ENCODE measurements at regions not wholly inside any gene's neighbourhood (a gene's known extent, or its start where the extent isn't known, plus 50 kb on each side); places are given as distances from the start of the nearest gene placed in this dataset.

DNA sequence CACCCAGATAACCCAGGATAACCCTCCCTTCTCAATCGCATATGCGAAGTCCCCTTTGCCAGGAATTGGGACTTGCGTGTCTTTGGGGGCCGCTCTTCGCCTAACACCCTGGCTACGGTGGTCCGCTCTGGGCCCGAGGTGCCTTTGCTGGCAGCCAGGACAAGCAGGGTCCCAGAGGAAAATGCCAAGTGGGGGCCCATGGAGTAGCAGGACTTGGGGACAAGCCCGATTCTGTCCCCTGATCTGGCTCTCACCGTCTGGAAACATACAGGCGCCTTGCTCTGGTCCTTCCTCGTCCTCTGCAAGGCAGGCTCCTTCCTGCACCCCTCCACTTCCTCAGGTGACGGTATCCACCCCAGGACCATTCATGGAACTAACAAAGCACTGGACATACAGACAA lies 78.1 kb upstream of the UNC5A start:
- no peaks in the 10 kb centered on the region for H3K9me3 ChIP-seq (ENCODE audit: low read depth)
- peaks cover 50% of the 10 kb centered on the region for H3K27me3 ChIP-seq (replicated peaks; ENCODE audit: insufficient read depth)
- no peak overlapping the region for H2AFZ ChIP-seq
- in situ Hi-C loops (cut with MboI): no loop called here
- no peaks in the 10 kb centered on the region for H3K9me2 ChIP-seq (ENCODE audit: insufficient read depth)
- no peaks in the 10 kb centered on the region for H4K20me1 ChIP-seq (ENCODE audit: insufficient read depth)
- no peak overlapping the region for H3K4me2 ChIP-seq (ENCODE audit: unreplicated experiment)
- H3K36me3 ChIP-seq (ENCODE audit: low read depth): no peaks in the 10 kb centered on the region
- WGBS, 2 experiments (ENCODE audit: low coverage in 1 of 2, low lambda C conversion rate in 2 of 2, missing lambda C conversion rate in 2 of 2): 79% methylated on average over 13 of the region's 13 CpGs
- H3K4me3 ChIP-seq: no peak overlapping the region
- TF ChIP-seq EZH2 (IDR thresholded peaks at IDR 0.05; ENCODE audit: insufficient read depth, poor library complexity, severe bottlenecking) (no peak), EZH2phosphoT487 (IDR thresholded peaks at IDR 0.05; ENCODE audit: insufficient read depth, low read depth) (no peak)
- no peaks in the 10 kb centered on the region for H3K4me1 ChIP-seq (ENCODE audit: insufficient read depth)
- no peaks in the 10 kb centered on the region for H3K79me2 ChIP-seq (ENCODE audit: insufficient read depth)
- DNase-seq: no peak
- no peak overlapping the region for H3K9ac ChIP-seq
- no peak overlapping the region for H3K27ac ChIP-seq
- no peaks in the 10 kb centered on the region for H3F3A ChIP-seq (ENCODE audit: insufficient read depth)

DNA sequence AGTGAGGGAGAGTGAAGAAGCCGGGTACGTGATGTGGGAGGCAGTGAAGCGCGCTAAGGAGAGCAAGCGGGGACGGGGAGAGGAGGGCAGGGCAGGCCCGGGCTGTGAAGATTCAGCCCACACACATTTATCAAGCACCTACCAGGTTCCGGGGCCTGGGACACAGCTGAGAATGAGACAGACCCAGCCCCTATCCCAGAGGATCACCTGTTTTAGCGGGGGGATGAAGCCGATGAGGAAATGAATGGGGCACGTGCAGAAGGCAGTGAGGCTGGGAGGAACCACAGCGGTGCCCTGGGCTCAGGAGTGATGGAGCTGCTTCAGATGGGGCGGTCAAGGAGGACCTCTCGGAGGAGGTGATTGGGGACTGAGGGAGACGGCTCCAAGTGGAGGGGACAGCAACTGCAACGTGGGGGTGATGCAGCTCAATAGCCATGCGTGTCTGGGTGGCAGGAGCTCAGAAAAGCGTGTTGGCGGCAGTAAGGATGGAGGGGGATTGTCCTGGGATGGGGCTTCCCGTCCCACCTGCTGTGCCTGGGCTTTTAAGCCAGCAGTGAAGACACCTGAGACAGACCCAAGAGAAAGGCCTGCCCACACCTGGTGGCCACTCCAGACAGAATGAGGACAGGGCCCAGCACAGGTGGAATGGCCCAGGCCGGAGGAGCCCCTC lies 77.5 kb upstream of the UNC5A start:
- TF ChIP-seq EZH2 (IDR thresholded peaks at IDR 0.05; ENCODE audit: insufficient read depth, poor library complexity, severe bottlenecking) (no peak), EZH2phosphoT487 (IDR thresholded peaks at IDR 0.05; ENCODE audit: insufficient read depth, low read depth) (no peak)
- Histone ChIP-seq H3K9me2 (ENCODE audit: insufficient read depth) (no peaks in the 10 kb centered on the region), H3K27me3 (replicated peaks; ENCODE audit: insufficient read depth) (peaks cover 45% of the 10 kb centered on the region), H3K79me2 (ENCODE audit: insufficient read depth) (no peaks in the 10 kb centered on the region), H3F3A (ENCODE audit: insufficient read depth) (no peaks in the 10 kb centered on the region), H4K20me1 (ENCODE audit: insufficient read depth) (no peaks in the 10 kb centered on the region), H3K4me3 (no peak overlapping the region), H3K9me3 (ENCODE audit: low read depth) (no peaks in the 10 kb centered on the region), H3K36me3 (ENCODE audit: low read depth) (no peaks in the 10 kb centered on the region), H2AFZ (no peak overlapping the region), H3K4me2 (ENCODE audit: unreplicated experiment) (no peak overlapping the region), H3K9ac (no peak overlapping the region), H3K27ac (no peak overlapping the region), H3K4me1 (ENCODE audit: insufficient read depth) (no peaks in the 10 kb centered on the region)
- WGBS, 2 experiments (ENCODE audit: low coverage in 1 of 2, low lambda C conversion rate in 2 of 2, missing lambda C conversion rate in 2 of 2): 78 to 80% methylated on average over 19 to 21 of the region's 21 CpGs
- in situ Hi-C loops (cut with MboI): no loop called here
- no peak for DNase-seq

DNA sequence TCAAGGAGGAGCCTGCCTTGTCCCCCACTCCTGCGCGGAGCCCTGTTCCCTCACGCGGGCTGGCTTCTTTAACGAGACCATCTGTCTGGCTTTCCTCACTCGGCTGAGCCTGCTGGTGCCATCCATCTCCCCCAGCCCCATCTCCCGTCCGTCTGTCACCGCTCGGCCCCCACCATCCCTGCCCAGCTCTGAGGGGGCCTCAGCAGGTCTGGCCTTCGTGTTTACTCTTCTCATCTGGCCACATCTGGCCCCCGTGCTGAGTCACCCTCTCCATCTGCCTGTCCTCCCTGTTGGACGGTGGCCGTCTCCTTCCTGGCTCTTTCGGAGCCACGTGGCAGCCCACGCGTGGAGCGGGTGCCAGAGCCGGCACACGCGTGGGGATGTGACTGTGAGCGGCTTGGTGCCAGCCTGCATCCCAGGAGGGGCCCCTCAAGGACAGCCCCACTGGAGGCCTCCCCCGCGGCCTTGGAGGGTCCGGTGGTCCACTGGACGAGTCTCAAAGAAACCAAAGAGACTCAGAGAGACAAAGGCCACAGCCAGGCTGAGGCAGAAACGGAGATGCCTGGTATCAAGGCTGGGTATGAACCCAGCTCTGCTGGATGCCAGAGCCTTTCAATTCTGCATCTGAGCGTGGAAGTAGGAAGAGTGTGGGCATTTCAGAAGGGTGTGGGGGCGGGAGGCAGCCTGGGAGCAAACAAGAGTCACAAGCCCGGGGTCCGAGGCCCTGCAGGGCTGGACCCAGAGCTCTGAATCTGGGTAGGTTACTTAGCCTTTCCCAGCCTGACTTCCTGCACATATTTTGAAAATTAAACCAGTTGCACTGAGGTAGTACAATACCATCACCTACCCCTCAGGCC lies 76.7 kb upstream of the UNC5A start:
- Histone ChIP-seq H4K20me1 (ENCODE audit: insufficient read depth) (no peaks in the 10 kb centered on the region), H3K9ac (no peak overlapping the region), H3K27ac (no peak overlapping the region), H3K4me3 (no peak overlapping the region), H2AFZ (no peak overlapping the region), H3K9me2 (ENCODE audit: insufficient read depth) (no peaks in the 10 kb centered on the region), H3K36me3 (ENCODE audit: low read depth) (no peaks in the 10 kb centered on the region), H3K27me3 (replicated peaks; ENCODE audit: insufficient read depth) (peaks cover 39% of the 10 kb centered on the region), H3K4me1 (ENCODE audit: insufficient read depth) (no peaks in the 10 kb centered on the region), H3K79me2 (ENCODE audit: insufficient read depth) (no peaks in the 10 kb centered on the region), H3F3A (ENCODE audit: insufficient read depth) (no peaks in the 10 kb centered on the region), H3K9me3 (ENCODE audit: low read depth) (no peaks in the 10 kb centered on the region), H3K4me2 (ENCODE audit: unreplicated experiment) (no peak overlapping the region)
- peak; percentile 42 for DNase-seq
- in situ Hi-C loops (cut with MboI): no loop called here
- TF ChIP-seq EZH2phosphoT487 (IDR thresholded peaks at IDR 0.05; ENCODE audit: insufficient read depth, low read depth) (no peak), EZH2 (IDR thresholded peaks at IDR 0.05; ENCODE audit: insufficient read depth, poor library complexity, severe bottlenecking) (no peak)
- WGBS, 2 experiments (ENCODE audit: low coverage in 1 of 2, low lambda C conversion rate in 2 of 2, missing lambda C conversion rate in 2 of 2): 18 to 21% methylated on average over 31 to 32 of the region's 32 CpGs

DNA sequence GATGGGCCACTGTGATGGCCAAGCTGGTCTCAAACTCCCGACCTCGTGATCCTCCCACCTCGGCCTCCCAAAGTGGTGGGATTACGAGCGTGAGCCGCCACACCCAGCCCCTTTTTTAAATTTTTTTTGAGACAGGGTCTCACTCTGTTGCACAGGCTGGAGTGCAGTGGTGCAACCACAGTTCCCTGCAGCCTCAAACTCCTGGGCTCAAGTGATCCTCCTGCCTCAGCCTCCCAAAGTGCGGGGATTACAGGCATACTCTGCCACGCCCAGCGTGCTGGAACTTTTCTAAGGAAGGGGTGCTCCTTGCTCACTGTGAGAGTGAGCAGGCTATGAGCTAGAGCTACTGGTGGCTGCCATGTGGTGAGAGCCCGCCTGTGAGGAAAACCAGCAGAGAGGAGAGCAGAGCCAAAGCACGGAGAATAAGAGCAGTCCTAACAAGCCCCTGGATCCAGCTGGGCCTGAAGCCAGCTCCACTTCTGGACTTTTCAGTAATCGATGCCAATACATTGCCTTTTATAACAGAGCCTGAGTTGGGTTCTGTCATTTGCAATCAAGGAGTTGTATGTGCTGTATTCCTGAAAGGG lies 75.5 kb upstream of the UNC5A start:
- H3K9me3 ChIP-seq (ENCODE audit: low read depth): no peaks in the 10 kb centered on the region
- H3K9me2 ChIP-seq (ENCODE audit: insufficient read depth): no peaks in the 10 kb centered on the region
- no peak for TF ChIP-seq EZH2phosphoT487 (IDR thresholded peaks at IDR 0.05; ENCODE audit: insufficient read depth, low read depth)
- no peak for TF ChIP-seq EZH2 (IDR thresholded peaks at IDR 0.05; ENCODE audit: insufficient read depth, poor library complexity, severe bottlenecking)
- H3K79me2 ChIP-seq (ENCODE audit: insufficient read depth): no peaks in the 10 kb centered on the region
- no peak overlapping the region for H3K27ac ChIP-seq
- H3K4me2 ChIP-seq (ENCODE audit: unreplicated experiment): no peak overlapping the region
- in situ Hi-C loops (cut with MboI): no loop called here
- 45 to 59% methylated on average over 8 to 12 of the region's 12 CpGs for WGBS, 2 experiments (ENCODE audit: low coverage in 1 of 2, low lambda C conversion rate in 2 of 2, missing lambda C conversion rate in 2 of 2)
- H3K4me1 ChIP-seq (ENCODE audit: insufficient read depth): no peaks in the 10 kb centered on the region
- H3K36me3 ChIP-seq (ENCODE audit: low read depth): no peaks in the 10 kb centered on the region
- no peak overlapping the region for H2AFZ ChIP-seq
- DNase-seq: no peak
- H3K9ac ChIP-seq: no peak overlapping the region
- no peaks in the 10 kb centered on the region for H3F3A ChIP-seq (ENCODE audit: insufficient read depth)
- no peak overlapping the region for H3K4me3 ChIP-seq
- no peaks in the 10 kb centered on the region for H4K20me1 ChIP-seq (ENCODE audit: insufficient read depth)
- H3K27me3 ChIP-seq (replicated peaks; ENCODE audit: insufficient read depth): peaks cover 51% of the 10 kb centered on the region
